Esophagus muscularis mucosa (tissue), 4 donors: ENCODE measurements at regions not wholly inside any gene's neighbourhood (a gene's known extent, or its start where the extent isn't known, plus 50 kb on each side); places are given as distances from the start of the nearest gene placed in this dataset.

ENCODE experiments used
- DNase-seq: peaks from one replicate; pipeline ENCODE4 v3.0.0-alpha.2; 2017; ENCODE audit errors: extremely low spot score
- H3K27ac ChIP-seq, 4 donors: fragments of 200-600 bp; sonication (generic); replicated peaks in 1 of 4; 1 replicate in 3 of 4; 2 replicates in 1 of 4; pipeline ENCODE4 v1.5.1; 2016 to 2019; ENCODE audit warnings: mild to moderate bottlenecking in 1 of 4
- H3K27me3 ChIP-seq, 4 donors: fragments of 200-600 bp; sonication (generic); one replicate each; pipeline versions ENCODE4 v1.5.1 to v1.6.0; 2016 to 2019
- H3K36me3 ChIP-seq, 4 donors: fragments of 200-600 bp; sonication (generic); one replicate each; pipeline ENCODE4 v1.5.1; 2016 to 2019
- H3K4me1 ChIP-seq, 4 donors: fragments of 200-600 bp; sonication (generic); one replicate each; pipeline ENCODE4 v1.5.1; 2016 to 2019
- H3K4me3 ChIP-seq, 4 donors: fragments of 200-600 bp; sonication (generic); 1 replicate in 2 of 4; 2 replicates in 2 of 4; pipeline ENCODE4 v1.5.1; 2016 to 2019; ENCODE audit warnings: mild to moderate bottlenecking in 4 of 4, moderate library complexity in 1 of 4
- H3K9me3 ChIP-seq, 4 donors: fragments of 200-600 bp; sonication (generic); 1 replicate in 3 of 4; 2 replicates in 1 of 4; pipeline ENCODE4 v1.5.1; 2016 to 2019
- EP300 ChIP-seq: sonication (generic); formaldehyde crosslinking; IDR thresholded peaks from one replicate; pipeline ENCODE4 v1.6.1; 2017; ENCODE audit warnings: antibody characterized with exemption
- POLR2A ChIP-seq: fragments of 450-650 bp; IDR thresholded peaks from one replicate; pipeline ENCODE4 v1.6.1; 2017; ENCODE audit warnings: antibody characterized with exemption, moderate library complexity, mild to moderate bottlenecking, low read depth
- POLR2AphosphoS5 ChIP-seq, 2 donors: sonication (generic); formaldehyde crosslinking; IDR thresholded peaks; one replicate each; pipeline ENCODE4 v1.6.1; 2017; ENCODE audit warnings: antibody characterized with exemption in 2 of 2
- WGBS: methylation state at CpG from one replicate; pipeline ENCODE4 v1.1.5; 2018; 5-methylcytosine and 5-hydroxymethylcytosine counted together
- intact Hi-C: fragments of 100-400 bp; cut with DNase I; formaldehyde crosslinking; loops from one replicate; pipeline ENCODE4 v1.15.1; 2023
- TF ChIP-seq, protein P1 (sequence below), 3 experiments: fragments of 200-600 bp in 2 of 3; fragments of 450-650 bp in 1 of 3; sonication (generic) in 2 of 3; IDR thresholded peaks; one replicate each; pipeline ENCODE4 v1.5.1; 2017 to 2019; ENCODE audit warnings: antibody characterized with exemption in 3 of 3, mild to moderate bottlenecking in 2 of 3, moderate library complexity in 1 of 3

DNA sequence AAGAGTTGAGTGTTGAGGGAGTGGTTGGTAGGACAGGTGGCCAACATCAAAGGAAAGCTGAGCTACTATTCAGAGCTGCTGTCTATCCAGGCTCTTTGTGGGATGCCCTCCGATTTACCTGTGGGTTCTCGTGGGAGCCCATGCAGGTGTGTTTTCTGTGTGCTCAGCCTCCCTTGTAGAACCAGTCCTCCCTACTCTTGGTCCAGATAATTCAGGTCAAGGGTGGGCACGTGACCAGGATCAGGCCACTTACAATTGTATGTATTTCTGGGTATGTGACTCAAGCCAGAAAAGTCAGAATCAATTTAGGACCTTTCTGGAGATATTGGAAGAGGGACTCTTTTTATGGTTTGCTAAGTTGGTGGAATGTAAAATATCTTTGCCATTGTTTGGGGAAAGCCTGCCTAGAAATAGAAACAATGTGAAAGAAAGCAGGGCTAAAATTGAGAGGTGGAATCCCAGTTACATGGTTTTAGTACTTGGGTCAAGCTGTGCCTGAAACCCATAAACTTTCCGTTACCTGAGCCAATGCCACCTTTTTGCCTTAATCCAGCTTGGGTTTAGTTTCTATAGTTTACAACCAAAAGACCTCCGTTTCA, 93.2 kb downstream of the PDCL3 start:
- no peaks in the 10 kb centered on the region for H3K27me3 ChIP-seq
- DNase-seq: no peak
- H3K9me3 ChIP-seq: peaks cover 0 to 5% (median 0%) of the 10 kb centered on the region in 4 donors
- TF ChIP-seq POLR2A (no peak), EP300 (no peak), POLR2AphosphoS5 (IDR thresholded peaks at IDR 0.05) (no peak)
- TF ChIP-seq, protein P1, sequence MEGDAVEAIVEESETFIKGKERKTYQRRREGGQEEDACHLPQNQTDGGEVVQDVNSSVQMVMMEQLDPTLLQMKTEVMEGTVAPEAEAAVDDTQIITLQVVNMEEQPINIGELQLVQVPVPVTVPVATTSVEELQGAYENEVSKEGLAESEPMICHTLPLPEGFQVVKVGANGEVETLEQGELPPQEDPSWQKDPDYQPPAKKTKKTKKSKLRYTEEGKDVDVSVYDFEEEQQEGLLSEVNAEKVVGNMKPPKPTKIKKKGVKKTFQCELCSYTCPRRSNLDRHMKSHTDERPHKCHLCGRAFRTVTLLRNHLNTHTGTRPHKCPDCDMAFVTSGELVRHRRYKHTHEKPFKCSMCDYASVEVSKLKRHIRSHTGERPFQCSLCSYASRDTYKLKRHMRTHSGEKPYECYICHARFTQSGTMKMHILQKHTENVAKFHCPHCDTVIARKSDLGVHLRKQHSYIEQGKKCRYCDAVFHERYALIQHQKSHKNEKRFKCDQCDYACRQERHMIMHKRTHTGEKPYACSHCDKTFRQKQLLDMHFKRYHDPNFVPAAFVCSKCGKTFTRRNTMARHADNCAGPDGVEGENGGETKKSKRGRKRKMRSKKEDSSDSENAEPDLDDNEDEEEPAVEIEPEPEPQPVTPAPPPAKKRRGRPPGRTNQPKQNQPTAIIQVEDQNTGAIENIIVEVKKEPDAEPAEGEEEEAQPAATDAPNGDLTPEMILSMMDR (IDR thresholded peaks at IDR 0.05): no peak
- WGBS: 93% methylated on average over 5 of the region's 5 CpGs
- peaks cover 0 to 13% (median 11%) of the 10 kb centered on the region in 4 donors for H3K4me1 ChIP-seq
- no peaks in the 10 kb centered on the region for H3K36me3 ChIP-seq
- H3K4me3 ChIP-seq: no peak overlapping the region
- intact Hi-C loops: no loop called here
- peak overlapping the region in 1 of 4 donors; percentile 59 for H3K27ac ChIP-seq

DNA sequence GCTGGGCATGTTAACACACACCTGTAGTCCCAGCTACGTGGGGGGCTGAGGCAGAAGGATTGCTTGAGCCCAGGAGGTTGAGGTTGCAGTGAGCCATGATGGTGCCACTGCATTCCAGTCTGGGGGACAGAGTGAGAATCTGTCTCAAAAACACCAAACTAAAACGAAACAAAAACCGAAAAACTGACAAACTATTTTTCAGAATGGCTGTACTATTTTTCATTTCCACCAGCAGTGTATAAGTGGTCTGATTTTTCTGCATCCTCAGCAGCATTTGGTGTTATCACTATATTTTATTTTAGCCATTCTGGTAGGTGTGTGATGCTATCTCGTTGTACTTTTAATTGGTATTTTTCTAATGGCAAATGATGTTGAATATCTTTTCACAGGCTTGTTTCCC, 95.2 kb downstream of the PDCL3 start:
- peaks cover 0 to 13% (median 11%) of the 10 kb centered on the region in 4 donors for H3K4me1 ChIP-seq
- DNase-seq: no peak
- peaks cover 0 to 5% (median 0%) of the 10 kb centered on the region in 4 donors for H3K9me3 ChIP-seq
- H3K27ac ChIP-seq: no peak overlapping the region
- TF ChIP-seq EP300 (no peak), POLR2A (no peak)
- intact Hi-C loops: no loop called here
- no peaks in the 10 kb centered on the region for H3K36me3 ChIP-seq
- H3K27me3 ChIP-seq: no peaks in the 10 kb centered on the region
- no peak overlapping the region for H3K4me3 ChIP-seq
- 92% methylated on average over 4 of the region's 4 CpGs for WGBS

DNA sequence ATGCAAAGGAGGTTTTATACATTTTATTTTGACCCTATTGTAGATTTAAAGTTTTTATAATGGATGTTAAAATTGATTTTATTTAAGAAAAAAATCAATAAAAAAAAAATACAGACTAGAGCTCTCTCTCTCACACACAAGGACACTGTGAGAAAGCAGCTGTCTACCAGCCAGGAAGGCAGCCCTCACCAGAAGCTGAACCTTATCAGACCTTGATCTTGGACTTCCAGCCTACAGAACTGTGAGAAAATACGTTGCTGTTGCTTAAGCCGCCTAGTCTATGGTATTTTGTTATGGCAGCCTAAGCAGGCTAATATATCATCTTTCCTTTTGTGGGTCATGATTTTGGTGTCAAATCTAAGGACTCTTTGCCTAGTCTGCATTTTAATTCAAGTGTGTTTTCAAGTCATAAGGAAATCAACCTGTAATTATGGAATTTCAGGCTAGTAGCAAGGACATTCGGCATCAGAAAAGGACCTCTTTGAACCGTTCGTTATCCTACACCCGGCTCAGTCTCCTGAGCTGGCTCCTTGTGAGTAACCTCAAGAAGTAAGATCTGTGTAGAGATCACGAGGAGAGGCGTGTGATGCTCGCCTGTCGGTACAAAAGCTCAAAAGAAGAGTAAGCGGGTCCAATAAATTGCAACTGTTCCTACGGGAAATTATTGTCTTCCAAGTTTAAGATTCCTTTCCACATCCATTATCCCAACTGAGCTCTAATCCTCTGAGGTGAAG, 98.2 kb downstream of the PDCL3 start:
- Histone ChIP-seq H3K27ac (no peak overlapping the region), H3K9me3 (no peaks in the 10 kb centered on the region), H3K27me3 (no peaks in the 10 kb centered on the region), H3K4me1 (peaks cover 0 to 1% (median under 1%) of the 10 kb centered on the region in 4 donors), H3K4me3 (no peak overlapping the region), H3K36me3 (no peaks in the 10 kb centered on the region)
- DNase-seq: no peak
- WGBS: 90% methylated on average over 12 of the region's 12 CpGs
- TF ChIP-seq POLR2AphosphoS5 (IDR thresholded peaks at IDR 0.05) (no peak), POLR2A (no peak), EP300 (no peak)
- TF ChIP-seq, protein P1 (IDR thresholded peaks at IDR 0.05): no peak
- intact Hi-C loops: no loop called here

DNA sequence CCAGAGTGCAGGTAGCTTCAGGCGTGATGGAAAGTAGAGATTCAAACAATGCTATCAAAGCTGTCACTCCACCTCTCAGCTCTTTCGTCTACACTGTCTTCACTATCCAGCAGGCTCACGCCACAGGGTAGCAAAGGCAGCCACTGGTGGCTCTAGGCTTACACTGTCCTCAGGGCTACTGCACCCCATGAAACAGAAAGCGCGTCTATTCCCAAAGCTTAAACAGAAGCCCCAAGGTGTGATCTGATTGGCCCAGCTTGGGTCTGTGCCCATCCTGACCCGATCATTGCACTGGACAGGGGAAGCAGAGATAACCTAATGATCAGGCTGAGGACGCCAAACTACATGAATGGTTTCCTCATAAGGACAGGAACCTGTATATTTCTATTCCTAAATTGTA, 100.1 kb downstream of the PDCL3 start:
- no peak for DNase-seq
- TF ChIP-seq POLR2AphosphoS5 (IDR thresholded peaks at IDR 0.05) (no peak), POLR2A (no peak), EP300 (no peak)
- TF ChIP-seq, protein P1 (IDR thresholded peaks at IDR 0.05): no peak
- Histone ChIP-seq H3K4me1 (no peaks in the 10 kb centered on the region), H3K27me3 (no peaks in the 10 kb centered on the region), H3K36me3 (no peaks in the 10 kb centered on the region), H3K4me3 (no peak overlapping the region), H3K9me3 (no peaks in the 10 kb centered on the region), H3K27ac (no peak overlapping the region)
- intact Hi-C loops: no loop called here
- WGBS: 92% methylated on average over 7 of the region's 7 CpGs

DNA sequence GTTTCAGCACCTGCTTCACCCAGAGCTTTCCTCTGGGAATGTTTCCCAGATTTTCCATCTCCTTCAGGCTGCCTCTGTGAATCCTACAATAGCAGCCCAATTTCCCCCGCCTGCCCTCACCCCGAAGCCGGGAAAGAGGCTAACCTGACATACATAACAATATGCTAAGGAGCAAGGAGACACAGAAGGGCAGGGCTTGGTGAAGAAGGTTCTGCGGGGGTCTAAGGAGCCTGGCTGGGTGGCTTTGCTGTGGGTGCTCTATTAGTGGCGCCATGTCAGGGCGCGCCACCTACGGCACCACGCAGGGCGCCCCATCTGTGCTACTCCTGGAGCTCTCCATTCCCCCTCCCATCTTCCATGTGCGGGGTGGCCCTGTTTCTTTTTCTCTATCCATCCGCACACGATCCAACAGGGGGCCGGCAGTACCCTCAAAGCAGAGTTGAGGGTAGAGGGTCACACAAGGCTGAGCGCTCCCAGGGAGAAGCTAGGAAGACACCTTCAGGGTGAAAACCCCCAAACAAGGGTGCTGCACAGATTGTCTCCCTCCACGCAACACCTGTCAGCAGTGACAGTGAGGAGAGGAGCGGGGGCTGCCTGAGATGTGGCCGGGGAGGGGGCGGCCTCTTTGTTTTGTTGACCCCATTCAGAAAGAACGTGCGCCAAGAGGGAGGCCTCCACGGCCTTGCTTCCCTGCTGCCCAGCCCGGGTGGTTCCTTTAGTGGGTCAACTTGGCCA, 101.4 kb downstream of the PDCL3 start:
- intact Hi-C loops: no loop called here
- 90% methylated on average over 23 of the region's 23 CpGs for WGBS
- H3K27me3 ChIP-seq: no peaks in the 10 kb centered on the region
- no peak for DNase-seq
- no peaks in the 10 kb centered on the region for H3K9me3 ChIP-seq
- H3K36me3 ChIP-seq: no peaks in the 10 kb centered on the region
- no peaks in the 10 kb centered on the region for H3K4me1 ChIP-seq
- H3K27ac ChIP-seq: no peak overlapping the region
- H3K4me3 ChIP-seq: no peak overlapping the region
- no peak for TF ChIP-seq POLR2A
- TF ChIP-seq EP300: no peak
- TF ChIP-seq, protein P1 (IDR thresholded peaks at IDR 0.05): no peak
- TF ChIP-seq POLR2AphosphoS5 (IDR thresholded peaks at IDR 0.05): no peak
